ENCODE measurements at regions not wholly inside any gene's neighbourhood (a gene's known extent, or its start where the extent isn't known, plus 50 kb on each side); places are given as distances from the start of the nearest gene placed in this dataset.

DNA sequence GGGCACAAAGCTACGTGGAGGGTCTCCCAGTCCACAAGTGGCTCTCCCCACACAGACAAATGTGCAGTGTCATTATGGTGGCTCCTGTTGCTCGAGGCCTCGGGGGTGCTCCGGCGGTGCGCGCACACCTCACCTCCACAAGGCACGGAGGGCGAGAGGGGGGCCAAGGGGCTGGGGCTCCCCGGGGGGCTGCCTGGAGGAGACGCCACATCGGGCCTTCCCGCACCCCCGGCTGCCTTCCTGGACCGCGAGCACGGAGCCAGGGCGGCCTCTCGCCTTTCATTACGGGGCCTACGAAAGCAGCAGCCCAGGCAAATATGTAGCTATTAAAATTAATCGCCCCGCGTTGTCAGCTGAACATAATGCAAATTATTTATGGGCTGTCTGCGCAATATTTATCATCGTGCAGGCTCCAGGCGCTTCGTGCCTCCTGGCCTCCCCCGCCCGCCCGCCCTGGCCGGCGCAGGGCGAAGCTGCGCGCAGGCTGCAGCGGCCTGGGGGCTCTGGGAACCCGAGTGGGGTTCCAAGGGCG, 70.8 kb upstream of the BCOR start:
- DNase-seq (ENCODE audit: low spot score) (no peak), ATAC-seq (ENCODE audit: low FRiP score) (no peak)
- no peak for TF ChIP-seq CTCF (IDR thresholded peaks at IDR 0.05)

GRCh38 chrX:40167850-40168479, 70.2 kb upstream of the BCOR start:
- no peak for ATAC-seq (ENCODE audit: low FRiP score)

DNA sequence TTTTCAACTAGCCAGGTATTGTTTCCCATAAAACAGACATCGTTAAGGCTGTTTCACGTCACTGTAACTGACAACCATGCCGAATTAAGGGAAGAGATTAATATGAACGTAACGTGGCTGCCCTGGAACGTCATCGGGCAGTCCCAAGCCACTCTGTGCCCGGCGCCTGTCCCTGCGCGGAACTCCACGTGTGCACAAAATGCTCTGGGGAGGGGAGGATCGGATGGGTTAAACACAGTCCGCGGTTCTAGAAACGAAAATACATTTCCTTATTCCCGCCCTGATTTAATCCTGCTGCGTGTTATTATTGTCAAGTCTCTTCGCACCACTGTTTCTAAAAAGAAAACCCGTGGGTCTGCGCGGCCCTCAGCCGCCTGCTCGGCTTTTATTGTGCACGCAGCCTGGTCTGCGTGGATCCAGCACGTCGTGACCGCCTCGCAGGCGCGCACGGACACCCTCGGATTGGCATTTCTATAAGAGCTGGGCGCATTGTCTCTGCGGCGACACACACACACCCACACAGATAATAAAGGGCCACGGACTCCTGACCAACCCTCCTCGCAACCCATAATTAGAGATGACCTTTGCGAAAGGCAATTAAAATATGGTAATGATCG, 69.6 kb upstream of the BCOR start:
- DNase-seq (ENCODE audit: low spot score) (no peak), ATAC-seq (ENCODE audit: low FRiP score) (no peak)
- TF ChIP-seq CTCF (IDR thresholded peaks at IDR 0.05) = no peak

More at GRCh38 chrX:40167850-40168479, 70.2 kb upstream of the BCOR start:
- DNase-seq (ENCODE audit: low spot score) = no peak
- TF ChIP-seq CTCF (IDR thresholded peaks at IDR 0.05) = no peak

GRCh38 chrX:40166582-40166981, 68.8 kb upstream of the BCOR start:
- no peak for ATAC-seq (ENCODE audit: low FRiP score)
- no peak for TF ChIP-seq CTCF (IDR thresholded peaks at IDR 0.05)
- DNase-seq (ENCODE audit: low spot score) = no peak

- no peak for TF ChIP-seq CTCF (IDR thresholded peaks at IDR 0.05)
- no peak for ATAC-seq (ENCODE audit: low FRiP score)
Measured at GRCh38 chrX:40165861-40166260, 68.1 kb upstream of the BCOR start.

DNA sequence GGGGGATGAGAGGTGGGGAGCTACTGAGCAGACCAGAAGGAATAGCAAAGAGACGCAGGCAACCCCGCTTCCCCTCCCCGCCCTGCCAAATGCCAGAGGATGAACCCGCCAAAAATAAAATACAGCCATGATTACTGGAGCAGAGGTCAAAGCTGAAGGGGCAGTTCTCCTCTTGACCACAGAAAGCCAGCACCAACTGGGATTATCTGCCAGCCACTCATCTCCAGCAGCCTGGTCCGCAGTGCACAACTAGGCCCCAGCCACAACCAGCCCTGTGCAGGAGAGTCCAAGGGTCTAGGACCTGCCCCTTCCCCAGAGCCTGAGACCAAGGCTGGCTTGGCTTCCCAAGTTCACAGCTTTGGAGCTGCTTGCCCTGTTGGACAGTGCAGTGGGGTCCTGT, 67.4 kb upstream of the BCOR start:
- TF ChIP-seq CTCF (IDR thresholded peaks at IDR 0.05) = no peak
- no peak for DNase-seq (ENCODE audit: low spot score)
- no peak for ATAC-seq (ENCODE audit: low FRiP score)

More at GRCh38 chrX:40165861-40166260, 68.1 kb upstream of the BCOR start:
- DNase-seq (ENCODE audit: low spot score) = no peak

DNA sequence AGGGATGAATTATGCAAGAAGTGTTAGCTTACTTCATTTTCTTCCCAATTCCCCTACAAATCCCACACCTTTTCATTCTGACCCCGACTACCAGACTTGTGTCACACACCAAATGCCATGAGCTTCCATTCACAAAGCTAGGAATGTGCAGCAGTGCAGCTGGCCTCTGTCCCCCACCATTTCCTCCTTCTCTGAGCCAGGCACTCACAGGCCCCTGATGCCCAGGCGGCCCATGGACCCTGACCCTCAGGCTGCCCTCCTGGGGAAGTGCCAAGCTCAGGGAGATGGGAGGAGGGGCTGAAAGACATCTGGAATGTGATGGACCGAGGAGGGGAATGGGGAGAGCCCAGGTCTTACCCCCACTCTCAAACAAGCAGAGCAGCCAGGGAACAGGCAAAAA, 67.0 kb upstream of the BCOR start:
- ATAC-seq (ENCODE audit: low FRiP score) (no peak), DNase-seq (ENCODE audit: low spot score) (no peak)
- TF ChIP-seq CTCF (IDR thresholded peaks at IDR 0.05) = no peak
